ENCODE measurements at regions not wholly inside any gene's neighbourhood (a gene's known extent, or its start where the extent isn't known, plus 50 kb on each side); places are given as distances from the start of the nearest gene placed in this dataset.

GRCh38 chr17:54261465-54261864, 438.7 kb downstream of the KIF2B start:
- TF ChIP-seq CTCF (IDR thresholded peaks at IDR 0.05), result no peak
- TF ChIP-seq POLR2AphosphoS5 (IDR thresholded peaks at IDR 0.05), result no peak
- no peak for TF ChIP-seq POLR2A (IDR thresholded peaks at IDR 0.05)

All from prostate gland (tissue), 2 donors.